ENCODE measurements at regions not wholly inside any gene's neighbourhood (a gene's known extent, or its start where the extent isn't known, plus 50 kb on each side); places are given as distances from the start of the nearest gene placed in this dataset.

DNA sequence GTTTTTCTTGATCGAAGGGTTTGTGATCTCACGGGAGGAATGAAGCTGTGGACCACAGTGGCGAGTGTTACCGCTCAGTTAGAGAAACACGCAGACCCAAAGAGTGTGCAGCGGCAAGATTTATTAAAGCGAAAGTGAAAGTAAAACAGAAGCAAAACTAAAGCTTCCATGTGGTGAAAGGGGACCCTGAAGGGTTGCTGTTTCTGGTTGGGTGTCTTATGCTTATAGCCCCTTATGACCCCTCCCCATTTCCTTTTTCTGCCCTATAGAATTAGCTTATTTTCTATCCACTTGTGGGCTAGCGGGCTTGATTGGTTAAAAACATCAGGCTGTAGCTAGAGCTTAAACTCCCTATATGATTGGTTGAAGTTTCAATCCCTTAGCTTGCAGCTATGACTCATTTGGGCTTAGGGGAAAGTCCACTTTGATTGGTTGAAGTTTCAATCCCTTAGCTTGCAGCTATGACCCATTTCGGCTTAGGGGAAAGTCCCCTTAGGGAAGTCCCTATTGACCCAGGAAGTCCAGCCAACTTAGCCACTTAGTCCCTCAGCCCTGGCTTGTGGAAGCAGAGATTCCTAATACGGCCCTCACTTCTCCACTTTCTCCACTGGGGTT, 171.2 kb upstream of the NWD2 start:
- DNase-seq: no peak
- no peak overlapping the region for H3K4me3 ChIP-seq (replicated peaks in 1 of 3)
- 91 to 92% methylated on average over 10 of the region's 10 CpGs for WGBS, 2 donors
- H3K9me3 ChIP-seq: no peaks in the 10 kb centered on the region
- intact Hi-C loops (cut with DNase I): no loop called here
- no peaks in the 10 kb centered on the region for H3K27me3 ChIP-seq
- H3K4me1 ChIP-seq: no peaks in the 10 kb centered on the region
- no peak overlapping the region for H3K27ac ChIP-seq
- TF ChIP-seq POLR2A (IDR thresholded peaks at IDR 0.05) (no peak), CTCF (IDR thresholded peaks at IDR 0.05) (no peak)
- H3K36me3 ChIP-seq: no peaks in the 10 kb centered on the region

DNA sequence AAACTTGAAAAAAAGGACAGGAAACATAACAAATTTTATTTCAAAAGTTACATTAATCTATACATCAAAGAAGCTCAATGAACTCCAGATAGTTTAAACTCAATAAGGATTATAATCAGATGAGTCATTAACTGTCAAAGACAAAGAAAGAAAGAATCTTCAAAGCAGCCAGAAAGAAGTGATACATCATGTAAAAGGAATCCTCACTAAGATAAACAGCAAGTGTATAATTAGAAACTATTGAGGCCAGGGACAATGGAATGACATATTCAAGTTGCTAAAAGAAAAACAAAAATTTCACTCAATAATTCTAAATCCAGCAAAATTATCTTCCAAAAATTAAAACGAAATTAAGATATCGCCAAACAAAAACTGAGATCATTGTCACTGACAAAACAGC, 161.6 kb upstream of the NWD2 start:
- intact Hi-C loops (cut with DNase I): no loop called here
- DNase-seq: no peak
- Histone ChIP-seq H3K4me1 (no peaks in the 10 kb centered on the region), H3K27ac (no peak overlapping the region), H3K9me3 (no peaks in the 10 kb centered on the region), H3K4me3 (replicated peaks in 1 of 3) (no peak overlapping the region), H3K27me3 (no peaks in the 10 kb centered on the region), H3K36me3 (no peaks in the 10 kb centered on the region)
- WGBS, 2 donors: 93 to 94% methylated on average over 2 of the region's 2 CpGs
- TF ChIP-seq CTCF (IDR thresholded peaks at IDR 0.05) (no peak), POLR2A (IDR thresholded peaks at IDR 0.05) (no peak)

DNA sequence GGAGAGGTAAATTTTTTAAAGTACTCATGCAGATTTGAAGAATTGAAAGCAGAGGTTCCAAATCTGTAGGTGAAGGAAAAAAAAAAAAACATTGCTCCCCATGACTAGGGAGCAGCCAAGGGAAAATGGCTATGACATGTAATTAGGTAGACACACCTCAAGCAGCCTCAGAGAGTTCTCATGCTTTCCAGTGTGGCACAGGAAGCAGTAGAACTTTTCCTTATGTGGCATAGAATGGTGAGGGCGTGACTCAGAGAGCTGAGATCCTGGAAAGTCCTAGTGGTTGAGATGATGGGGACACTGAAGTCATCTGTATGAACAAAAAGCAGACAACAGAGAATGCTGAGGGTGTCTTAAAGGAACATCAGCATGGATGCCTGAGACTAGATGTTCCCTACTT, 148.6 kb upstream of the NWD2 start:
- no peaks in the 10 kb centered on the region for H3K9me3 ChIP-seq
- intact Hi-C loops (cut with DNase I): no loop called here
- 90 to 92% methylated on average over 1 of the region's 1 CpG for WGBS, 2 donors
- DNase-seq: no peak
- H3K27me3 ChIP-seq: no peaks in the 10 kb centered on the region
- H3K27ac ChIP-seq: no peak overlapping the region
- TF ChIP-seq POLR2A (IDR thresholded peaks at IDR 0.05): no peak
- no peak for TF ChIP-seq CTCF (IDR thresholded peaks at IDR 0.05)
- H3K4me3 ChIP-seq (replicated peaks in 1 of 3): no peak overlapping the region
- H3K4me1 ChIP-seq: no peaks in the 10 kb centered on the region
- H3K36me3 ChIP-seq: no peaks in the 10 kb centered on the region

DNA sequence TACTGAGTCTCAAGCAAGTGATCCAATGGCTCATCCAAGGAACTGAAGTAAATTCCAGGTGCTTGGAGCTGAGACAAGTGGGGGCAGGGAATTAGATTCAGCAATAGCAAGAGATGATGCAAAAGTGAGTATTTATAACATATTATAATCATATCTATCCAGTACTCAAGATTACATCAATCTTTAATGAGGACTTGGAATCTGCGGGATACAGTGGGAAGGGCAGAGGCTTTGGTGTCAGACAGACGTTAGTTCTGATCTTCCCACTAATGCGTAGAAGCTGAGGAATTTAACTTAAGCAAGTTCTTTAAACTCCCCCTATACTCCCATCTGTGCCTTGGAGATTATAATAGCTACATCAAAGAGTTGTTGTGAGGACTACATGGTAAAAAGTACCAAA, 143.4 kb upstream of the NWD2 start:
- Histone ChIP-seq H3K27ac (no peak overlapping the region), H3K36me3 (no peaks in the 10 kb centered on the region), H3K9me3 (no peaks in the 10 kb centered on the region), H3K27me3 (no peaks in the 10 kb centered on the region), H3K4me1 (no peaks in the 10 kb centered on the region), H3K4me3 (replicated peaks in 1 of 3) (no peak overlapping the region)
- no peak for DNase-seq
- intact Hi-C loops (cut with DNase I): no loop called here
- no peak for TF ChIP-seq POLR2A (IDR thresholded peaks at IDR 0.05)
- TF ChIP-seq CTCF (IDR thresholded peaks at IDR 0.05): no peak
- WGBS, 2 donors: 88 to 93% methylated on average over 3 of the region's 3 CpGs

GRCh38 chr4:37101686-37102085, 142.9 kb upstream of the NWD2 start:
- H3K27me3 ChIP-seq: no peaks in the 10 kb centered on the region
- no peak for DNase-seq
- intact Hi-C loops (cut with DNase I): no loop called here
- no peaks in the 10 kb centered on the region for H3K4me1 ChIP-seq
- no peaks in the 10 kb centered on the region for H3K9me3 ChIP-seq
- no peak for TF ChIP-seq POLR2A (IDR thresholded peaks at IDR 0.05)
- TF ChIP-seq CTCF (IDR thresholded peaks at IDR 0.05): no peak
- WGBS, 2 donors: 92 to 93% methylated on average over 2 of the region's 2 CpGs
- no peak overlapping the region for H3K4me3 ChIP-seq (replicated peaks in 1 of 3)
- H3K36me3 ChIP-seq: no peaks in the 10 kb centered on the region
- H3K27ac ChIP-seq: no peak overlapping the region
